ENCODE measurements at regions not wholly inside any gene's neighbourhood (a gene's known extent, or its start where the extent isn't known, plus 50 kb on each side); places are given as distances from the start of the nearest gene placed in this dataset.

DNA sequence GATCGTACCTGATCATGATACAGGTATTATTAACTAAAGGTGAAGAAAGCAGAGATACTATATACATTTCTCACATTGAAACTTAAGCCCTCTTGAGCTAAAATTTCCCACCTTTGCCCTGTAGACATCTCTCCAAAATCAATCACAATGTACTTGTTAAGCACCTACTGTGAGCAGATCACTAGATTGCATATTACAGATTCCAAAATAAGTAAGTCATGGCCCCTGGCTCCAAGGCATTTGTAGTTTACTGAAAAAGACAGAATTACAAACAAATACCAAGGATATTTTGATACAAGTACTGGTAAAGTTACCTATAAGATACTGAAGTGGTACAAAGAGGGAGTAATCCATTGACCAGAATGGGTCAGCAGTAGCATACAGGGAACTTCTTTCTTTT, 455.3 kb downstream of the STK39 start:
- TF ChIP-seq EZH2phosphoT487 (IDR thresholded peaks at IDR 0.05; ENCODE audit: low read depth) = no peak
- TF ChIP-seq, protein P1, sequence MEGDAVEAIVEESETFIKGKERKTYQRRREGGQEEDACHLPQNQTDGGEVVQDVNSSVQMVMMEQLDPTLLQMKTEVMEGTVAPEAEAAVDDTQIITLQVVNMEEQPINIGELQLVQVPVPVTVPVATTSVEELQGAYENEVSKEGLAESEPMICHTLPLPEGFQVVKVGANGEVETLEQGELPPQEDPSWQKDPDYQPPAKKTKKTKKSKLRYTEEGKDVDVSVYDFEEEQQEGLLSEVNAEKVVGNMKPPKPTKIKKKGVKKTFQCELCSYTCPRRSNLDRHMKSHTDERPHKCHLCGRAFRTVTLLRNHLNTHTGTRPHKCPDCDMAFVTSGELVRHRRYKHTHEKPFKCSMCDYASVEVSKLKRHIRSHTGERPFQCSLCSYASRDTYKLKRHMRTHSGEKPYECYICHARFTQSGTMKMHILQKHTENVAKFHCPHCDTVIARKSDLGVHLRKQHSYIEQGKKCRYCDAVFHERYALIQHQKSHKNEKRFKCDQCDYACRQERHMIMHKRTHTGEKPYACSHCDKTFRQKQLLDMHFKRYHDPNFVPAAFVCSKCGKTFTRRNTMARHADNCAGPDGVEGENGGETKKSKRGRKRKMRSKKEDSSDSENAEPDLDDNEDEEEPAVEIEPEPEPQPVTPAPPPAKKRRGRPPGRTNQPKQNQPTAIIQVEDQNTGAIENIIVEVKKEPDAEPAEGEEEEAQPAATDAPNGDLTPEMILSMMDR (IDR thresholded peaks at IDR 0.05; ENCODE audit: low read depth, low read length) = no peak

Data from OCI-LY3 (cell line).